Calu3 (cell line): ENCODE measurements at regions not wholly inside any gene's neighbourhood (a gene's known extent, or its start where the extent isn't known, plus 50 kb on each side); places are given as distances from the start of the nearest gene placed in this dataset.

Experiments
- BruUV-seq: library from RNA; stranded (reverse); fragments of 400-500 nt; replicated peaks from 2 replicates; lab custom pipeline; 2021; lab: Mats Ljungman, UMichigan
- CTCF ChIA-PET: fragments of 300-600 bp; sonication (Branson Sonifier 250); formaldehyde crosslinking; loops from one replicate; lab custom pipeline; 2022; ENCODE audit warnings: antibody characterized with exemption; lab: Charles Lee
- DNase-seq: peaks from one replicate; pipeline ENCODE4 v3.0.0; 2022
- H3K27ac Mint-ChIP-seq: one replicate; pipeline ENCODE4 v1.8.0; 2022; ENCODE audit warnings: mixed read lengths; ENCODE audit not compliant: unreplicated experiment
- H3K27me3 Mint-ChIP-seq: one replicate; pipeline ENCODE4 v1.8.0; 2022; ENCODE audit warnings: mixed read lengths; ENCODE audit not compliant: unreplicated experiment
- H3K36me3 Mint-ChIP-seq: one replicate; pipeline ENCODE4 v1.8.0; 2022; ENCODE audit warnings: mild to moderate bottlenecking, moderate library complexity, mixed read lengths; ENCODE audit not compliant: insufficient read depth, unreplicated experiment
- H3K4me1 Mint-ChIP-seq: one replicate; pipeline ENCODE4 v1.8.0; 2022; ENCODE audit warnings: mild to moderate bottlenecking, low read depth, mixed read lengths; ENCODE audit not compliant: unreplicated experiment
- H3K4me3 Mint-ChIP-seq: one replicate; pipeline ENCODE4 v1.8.0; 2022; ENCODE audit warnings: mild to moderate bottlenecking, low read depth, moderate library complexity, mixed read lengths; ENCODE audit not compliant: unreplicated experiment
- H3K9me3 Mint-ChIP-seq: one replicate; pipeline ENCODE4 v1.8.0; 2022; ENCODE audit warnings: low read depth, mixed read lengths; ENCODE audit not compliant: unreplicated experiment
- CTCF ChIP-seq: fragments of 200-600 bp; IDR thresholded peaks from one replicate; pipeline ENCODE4 v1.8.0; 2022; ENCODE audit warnings: antibody characterized with exemption; ENCODE audit not compliant: unreplicated experiment
- intact Hi-C: fragments of 100-400 bp; cut with micrococcal nuclease; formaldehyde crosslinking; loops from one replicate; pipeline ENCODE4 v1.10.0; 2022; ENCODE audit not compliant: unreplicated experiment

- Mint-ChIP-seq H3K27me3 (no peaks in the 10 kb centered on the region), H3K4me1 (peaks cover 21% of the 10 kb centered on the region), H3K36me3 (no peaks in the 10 kb centered on the region), H3K9me3 (peaks cover 3% of the 10 kb centered on the region), H3K4me3 (no peak overlapping the region), H3K27ac (no peak overlapping the region)
- DNase-seq = no peak
- CTCF ChIA-PET = interaction anchor here (1.3 kb wide), 1 partner anchor 9 kb away, joined by 5 read pairs; no protein-coding TSS in a partner anchor
- TF ChIP-seq CTCF = no peak
- no TSS peak for BruUV-seq
- intact Hi-C loops = no loop called here
Measured at GRCh38 chr2:45264227-45265225, 255.3 kb upstream of the SIX2 start.

DNA sequence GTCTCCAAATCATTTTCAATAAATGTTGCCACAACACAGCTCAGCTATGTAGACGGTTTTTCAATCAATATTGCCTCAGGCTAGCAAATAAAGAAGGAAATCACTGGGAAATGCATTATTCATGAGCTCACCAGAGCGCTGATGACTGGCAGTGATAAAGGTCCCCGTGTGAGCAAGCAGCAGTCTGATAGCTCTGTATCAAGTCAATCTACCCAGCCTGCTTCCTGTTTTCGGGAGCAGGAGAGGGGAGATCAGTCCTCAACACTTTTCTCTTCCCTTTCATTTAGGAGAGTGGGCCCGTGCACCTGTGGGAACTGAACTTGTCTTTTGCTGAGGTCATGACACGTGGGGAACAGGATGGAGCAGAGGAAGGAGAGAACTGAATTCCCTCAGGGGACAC lies 253.9 kb upstream of the SIX2 start:
- BruUV-seq = no TSS peak
- TF ChIP-seq CTCF = no peak
- H3K27ac Mint-ChIP-seq = peak overlapping the region; percentile 1
- peaks cover 31% of the 10 kb centered on the region for H3K4me1 Mint-ChIP-seq
- no peak overlapping the region for H3K4me3 Mint-ChIP-seq
- DNase-seq = peak; percentile 39
- CTCF ChIA-PET = interaction anchor here (0.7 to 1.3 kb wide), 5 partner anchors 10 to 238 kb away, joined by 3 to 5 read pairs (median 3); no protein-coding TSS in a partner anchor
- intact Hi-C loops = no loop called here
- no peaks in the 10 kb centered on the region for H3K27me3 Mint-ChIP-seq
- H3K9me3 Mint-ChIP-seq = peaks cover 3% of the 10 kb centered on the region
- H3K36me3 Mint-ChIP-seq = no peaks in the 10 kb centered on the region

- intact Hi-C loops = no loop called here
- Mint-ChIP-seq H3K36me3 (no peaks in the 10 kb centered on the region), H3K4me3 (no peak overlapping the region), H3K9me3 (no peaks in the 10 kb centered on the region), H3K4me1 (peaks cover 24% of the 10 kb centered on the region), H3K27me3 (no peaks in the 10 kb centered on the region), H3K27ac (no peak overlapping the region)
- no peak for DNase-seq
- CTCF ChIA-PET = no interaction called here
- no TSS peak for BruUV-seq
- no peak for TF ChIP-seq CTCF
Measured at GRCh38 chr2:45261746-45262145, 252.5 kb upstream of the SIX2 start.

DNA sequence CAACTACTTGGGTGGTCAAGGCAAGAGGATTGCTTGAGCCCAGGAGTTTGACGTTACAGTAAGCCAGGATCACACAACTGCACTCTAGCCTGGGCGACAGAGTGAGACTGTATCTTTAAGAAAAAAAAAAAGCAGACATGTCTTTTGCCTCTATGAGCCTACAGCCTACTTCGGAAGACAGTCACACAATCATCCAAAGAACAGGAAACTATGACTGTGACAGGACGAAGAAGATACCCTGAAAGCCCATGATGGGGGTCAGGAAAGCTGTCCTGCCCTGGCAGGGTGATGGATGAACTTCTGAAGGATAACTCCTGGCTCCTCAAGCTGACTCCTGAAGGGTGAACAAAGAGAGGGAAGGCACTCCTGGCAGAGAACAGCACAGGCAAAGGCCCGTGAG lies 251.7 kb upstream of the SIX2 start:
- Mint-ChIP-seq H3K4me3 (no peak overlapping the region), H3K27ac (no peak overlapping the region), H3K4me1 (peaks cover 24% of the 10 kb centered on the region), H3K27me3 (no peaks in the 10 kb centered on the region), H3K36me3 (no peaks in the 10 kb centered on the region), H3K9me3 (no peaks in the 10 kb centered on the region)
- intact Hi-C loops = no loop called here
- no peak for TF ChIP-seq CTCF
- no peak for DNase-seq
- CTCF ChIA-PET = no interaction called here
- BruUV-seq = no TSS peak
